ENCODE measurements at regions not wholly inside any gene's neighbourhood (a gene's known extent, or its start where the extent isn't known, plus 50 kb on each side); places are given as distances from the start of the nearest gene placed in this dataset.

DNA sequence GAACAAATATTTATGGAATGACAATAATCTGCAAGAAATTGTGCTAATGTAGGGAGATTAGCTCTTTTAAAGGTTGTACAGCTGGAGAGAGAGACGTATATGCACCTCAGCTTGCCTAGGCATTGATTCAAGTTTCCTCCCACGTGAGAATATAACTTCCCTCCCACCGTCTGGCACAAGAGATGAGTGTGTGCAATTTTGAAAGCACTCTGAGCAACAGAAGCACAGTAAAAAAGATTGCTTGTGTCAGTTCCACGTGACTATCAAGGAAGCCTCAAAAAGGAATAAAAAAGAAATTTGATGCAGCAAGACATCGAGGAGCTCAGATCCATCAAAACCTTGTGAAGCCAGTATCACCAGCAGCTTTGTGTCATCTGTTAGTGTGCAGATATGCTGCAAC is 435.3 kb downstream of the TUSC7 start:
- no peak for DNase-seq (ENCODE audit: low spot score)
- TF ChIP-seq, protein P1, sequence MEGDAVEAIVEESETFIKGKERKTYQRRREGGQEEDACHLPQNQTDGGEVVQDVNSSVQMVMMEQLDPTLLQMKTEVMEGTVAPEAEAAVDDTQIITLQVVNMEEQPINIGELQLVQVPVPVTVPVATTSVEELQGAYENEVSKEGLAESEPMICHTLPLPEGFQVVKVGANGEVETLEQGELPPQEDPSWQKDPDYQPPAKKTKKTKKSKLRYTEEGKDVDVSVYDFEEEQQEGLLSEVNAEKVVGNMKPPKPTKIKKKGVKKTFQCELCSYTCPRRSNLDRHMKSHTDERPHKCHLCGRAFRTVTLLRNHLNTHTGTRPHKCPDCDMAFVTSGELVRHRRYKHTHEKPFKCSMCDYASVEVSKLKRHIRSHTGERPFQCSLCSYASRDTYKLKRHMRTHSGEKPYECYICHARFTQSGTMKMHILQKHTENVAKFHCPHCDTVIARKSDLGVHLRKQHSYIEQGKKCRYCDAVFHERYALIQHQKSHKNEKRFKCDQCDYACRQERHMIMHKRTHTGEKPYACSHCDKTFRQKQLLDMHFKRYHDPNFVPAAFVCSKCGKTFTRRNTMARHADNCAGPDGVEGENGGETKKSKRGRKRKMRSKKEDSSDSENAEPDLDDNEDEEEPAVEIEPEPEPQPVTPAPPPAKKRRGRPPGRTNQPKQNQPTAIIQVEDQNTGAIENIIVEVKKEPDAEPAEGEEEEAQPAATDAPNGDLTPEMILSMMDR (IDR thresholded peaks at IDR 0.05), result no peak
- Histone ChIP-seq H3K4me3 (no peak overlapping the region), H3K27ac (no peak overlapping the region)

DNA sequence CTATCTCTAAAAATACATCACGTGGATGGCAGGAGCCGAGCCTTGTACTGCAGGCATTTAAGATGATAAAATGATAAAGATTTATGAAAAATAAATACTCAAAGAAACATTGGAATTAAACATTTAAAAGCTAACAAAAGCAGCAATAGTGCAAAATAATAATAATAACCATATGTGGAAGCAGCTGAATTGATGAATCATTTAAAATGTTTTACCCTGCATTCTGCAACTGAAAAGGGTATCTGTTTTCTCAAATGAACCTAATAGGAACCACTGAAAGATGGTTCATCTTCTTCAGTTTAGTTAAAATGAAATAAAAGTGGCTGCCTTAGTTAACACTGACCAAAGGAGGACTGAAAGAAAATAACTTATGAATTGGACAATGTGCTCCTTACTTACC is 436.1 kb downstream of the TUSC7 start:
- Histone ChIP-seq H3K4me3 (no peak overlapping the region), H3K27ac (no peak overlapping the region)
- no peak for DNase-seq (ENCODE audit: low spot score)
- TF ChIP-seq, protein P1 (IDR thresholded peaks at IDR 0.05), result no peak

DNA sequence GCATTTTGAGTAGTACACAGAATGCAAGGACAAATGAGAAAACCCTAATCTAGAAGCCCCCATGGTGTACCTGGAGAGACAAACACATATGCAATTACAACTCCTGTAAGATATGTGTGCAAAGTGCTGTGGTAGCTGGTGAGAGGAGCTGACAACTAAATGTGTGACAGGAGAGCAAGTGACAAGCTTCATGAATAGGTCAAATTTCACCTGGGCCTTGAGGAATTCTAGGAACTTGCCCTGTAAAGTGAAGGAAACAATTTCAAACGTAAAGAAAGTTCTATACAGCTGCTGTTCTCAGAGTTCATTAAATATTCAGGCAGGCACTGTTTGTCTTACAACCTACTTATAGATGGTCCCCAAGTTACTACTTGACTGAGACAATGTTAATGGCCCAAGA is 437.0 kb downstream of the TUSC7 start:
- TF ChIP-seq, protein P1 (IDR thresholded peaks at IDR 0.05), result no peak
- Histone ChIP-seq H3K4me3 (no peak overlapping the region), H3K27ac (no peak overlapping the region)
- no peak for DNase-seq (ENCODE audit: low spot score)

DNA sequence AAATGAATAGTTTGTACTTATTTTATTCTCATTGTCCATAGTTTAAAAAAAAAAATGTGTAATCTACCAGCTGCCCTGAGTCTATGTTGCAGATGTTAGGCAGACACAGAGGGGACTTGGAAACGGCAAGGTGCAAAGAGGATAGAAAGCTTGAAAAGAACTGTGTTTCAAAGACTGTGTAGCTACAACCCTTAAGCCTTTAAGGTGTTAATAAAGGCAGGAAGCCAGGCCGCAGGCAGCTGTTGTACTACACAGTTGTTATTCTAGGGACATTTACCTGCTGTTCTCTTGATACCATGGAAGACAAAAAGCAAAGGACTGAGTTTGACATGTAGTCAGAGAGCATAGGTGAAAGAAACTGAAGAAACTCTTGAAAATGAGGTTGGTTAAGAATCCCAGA is 440.0 kb downstream of the TUSC7 start:
- TF ChIP-seq, protein P1 (IDR thresholded peaks at IDR 0.05), result no peak
- Histone ChIP-seq H3K4me3 (no peak overlapping the region), H3K27ac (no peak overlapping the region)
- DNase-seq (ENCODE audit: low spot score), result no peak

DNA sequence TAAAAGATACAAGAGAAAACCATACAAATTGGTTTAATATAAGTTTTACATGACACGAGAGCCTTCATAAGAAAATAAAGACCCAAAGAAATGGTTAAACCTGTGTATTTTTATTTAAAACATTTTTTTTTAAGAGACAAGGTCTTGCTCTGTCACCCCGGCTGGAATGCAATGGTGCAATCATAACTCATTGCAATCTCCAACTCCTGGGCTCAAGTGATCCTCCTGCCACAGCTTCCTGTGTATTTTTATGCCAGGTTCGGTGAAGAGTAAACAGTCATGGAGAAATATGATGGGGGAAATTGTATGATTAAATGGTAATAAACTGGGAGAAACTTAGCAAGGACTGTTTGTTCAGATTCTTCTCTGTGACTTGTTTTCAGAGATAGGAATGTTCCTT is 441.0 kb downstream of the TUSC7 start:
- no peak overlapping the region for H3K27ac ChIP-seq
- TF ChIP-seq, protein P1 (IDR thresholded peaks at IDR 0.05), result no peak
- H3K4me3 ChIP-seq, result no peak overlapping the region
- no peak for DNase-seq (ENCODE audit: low spot score)

DNA sequence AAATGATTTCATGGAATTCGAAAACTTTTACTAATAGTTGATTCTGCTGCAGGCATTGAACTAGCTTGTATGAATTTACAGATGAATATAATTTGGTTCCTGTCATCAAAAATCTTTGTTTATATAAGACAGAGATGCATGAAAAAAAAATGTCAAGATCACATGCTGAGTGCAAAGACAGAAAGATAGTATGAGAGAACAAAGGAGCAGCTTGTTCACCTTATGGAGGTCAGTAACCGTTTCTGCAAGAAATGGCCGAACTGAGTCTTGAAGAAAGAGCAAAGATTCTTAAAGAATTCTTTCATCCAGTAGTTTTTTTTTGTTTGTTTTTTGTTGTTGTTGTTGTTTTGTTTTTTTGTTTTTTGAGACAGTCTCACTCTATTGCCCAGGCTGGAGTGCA is 450.6 kb downstream of the TUSC7 start:
- Histone ChIP-seq H3K27ac (no peak overlapping the region), H3K4me3 (no peak overlapping the region)
- TF ChIP-seq, protein P1 (IDR thresholded peaks at IDR 0.05), result no peak
- no peak for DNase-seq (ENCODE audit: low spot score)

DNA sequence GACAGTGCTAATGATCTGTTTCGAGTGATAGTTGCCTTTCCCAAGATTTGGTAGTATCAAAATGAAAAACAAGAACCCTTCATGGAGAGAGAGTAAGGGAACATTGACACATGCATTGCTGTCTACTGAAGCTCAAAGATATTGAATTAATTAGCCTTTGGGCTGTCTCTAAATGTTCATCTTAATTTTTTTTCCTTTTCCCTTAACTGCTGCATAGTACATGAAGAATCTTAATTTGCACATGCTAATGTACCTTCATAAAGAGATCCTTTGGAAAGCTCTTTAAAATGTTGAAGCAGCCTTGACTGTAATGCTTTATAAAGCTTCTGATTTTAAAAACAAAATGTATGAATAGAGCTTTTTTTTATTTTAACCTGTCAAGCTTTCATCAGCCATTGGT is 452.2 kb downstream of the TUSC7 start:
- TF ChIP-seq, protein P1 (IDR thresholded peaks at IDR 0.05), result no peak
- Histone ChIP-seq H3K4me3 (no peak overlapping the region), H3K27ac (no peak overlapping the region)
- no peak for DNase-seq (ENCODE audit: low spot score)

Measured in coronary artery (tissue), 2 donors.